H9 (cell line): ENCODE measurements at regions not wholly inside any gene's neighbourhood (a gene's known extent, or its start where the extent isn't known, plus 50 kb on each side); places are given as distances from the start of the nearest gene placed in this dataset.

Experiments
- DNase-seq: peaks from one replicate; pipeline ENCODE4 v3.0.0-alpha.2; 2017
- H2AFZ ChIP-seq: one replicate; pipeline ENCODE4 v1.6.1; 2013; ENCODE audit warnings: mild to moderate bottlenecking, low read length, control low read depth, moderate library complexity
- H2AK5ac ChIP-seq: 2 replicates; pipeline ENCODE4 v1.6.1; 2013; ENCODE audit warnings: low read length, control low read depth, mixed read lengths; ENCODE audit not compliant: insufficient read length
- H2BK120ac ChIP-seq: one replicate; pipeline ENCODE4 v1.6.1; 2013; ENCODE audit warnings: low read depth, mild to moderate bottlenecking, low read length, control low read depth, inconsistent platforms; ENCODE audit not compliant: poor library complexity, severe bottlenecking
- H2BK12ac ChIP-seq: 2 replicates; pipeline ENCODE4 v1.6.1; 2013; ENCODE audit warnings: low read length, control low read depth, mixed read lengths, low read depth; ENCODE audit not compliant: insufficient read length
- H2BK15ac ChIP-seq: 2 replicates; pipeline ENCODE4 v1.6.1; 2013; ENCODE audit warnings: low read depth, low read length, control low read depth
- H2BK20ac ChIP-seq: one replicate; pipeline ENCODE4 v1.6.1; 2013; ENCODE audit warnings: low read depth, mild to moderate bottlenecking, low read length, control low read depth, inconsistent platforms; ENCODE audit not compliant: poor library complexity, severe bottlenecking
- H2BK5ac ChIP-seq: 2 replicates; pipeline ENCODE4 v1.6.1; 2013; ENCODE audit warnings: low read length, control low read depth, mixed read lengths; ENCODE audit not compliant: insufficient read length
- H3K14ac ChIP-seq: 2 replicates; pipeline ENCODE4 v1.6.1; 2013; ENCODE audit warnings: low read length, control low read depth; ENCODE audit not compliant: insufficient read depth
- H3K18ac ChIP-seq: 2 replicates; pipeline ENCODE4 v1.6.1; 2013; ENCODE audit warnings: low read depth, mild to moderate bottlenecking, mixed read lengths, low read length, control low read depth; ENCODE audit not compliant: insufficient read length
- H3K23ac ChIP-seq: 2 replicates; pipeline ENCODE4 v1.6.1; 2013; ENCODE audit warnings: low read length, control low read depth, mixed read lengths, low read depth; ENCODE audit not compliant: insufficient read length
- H3K23me2 ChIP-seq: 2 replicates; pipeline ENCODE4 v1.6.1; 2013; ENCODE audit warnings: low read depth, mild to moderate bottlenecking, mixed read lengths, low read length, control low read depth; ENCODE audit not compliant: insufficient read length, poor library complexity, severe bottlenecking
- H3K27ac ChIP-seq: 2 replicates; pipeline ENCODE4 v1.5.1; 2013; ENCODE audit warnings: low read length, control low read depth, mixed read lengths, low read depth; ENCODE audit not compliant: insufficient read length
- H3K27me3 ChIP-seq: 2 replicates; pipeline ENCODE4 v1.6.1; 2013; ENCODE audit warnings: low read length, control low read depth, inconsistent platforms; ENCODE audit not compliant: insufficient read depth
- H3K4ac ChIP-seq: 2 replicates; pipeline ENCODE4 v1.6.1; 2013; ENCODE audit warnings: low read depth, mild to moderate bottlenecking, control low read depth, inconsistent platforms, low read length, moderate library complexity
- H3K4me1 ChIP-seq: 2 replicates; pipeline ENCODE4 v1.6.1; 2013; ENCODE audit warnings: low read length, control low read depth, inconsistent platforms; ENCODE audit not compliant: insufficient read depth
- H3K4me2 ChIP-seq: 2 replicates; pipeline ENCODE4 v1.6.1; 2013; ENCODE audit warnings: low read length, control low read depth, mixed read lengths; ENCODE audit not compliant: insufficient read length, insufficient read depth
- H3K56ac ChIP-seq: 2 replicates; pipeline ENCODE4 v1.6.1; 2013; ENCODE audit warnings: low read depth, mild to moderate bottlenecking, mixed read lengths, low read length, control low read depth; ENCODE audit not compliant: insufficient read length
- H3K79me1 ChIP-seq: 2 replicates; pipeline ENCODE4 v1.6.1; 2013; ENCODE audit warnings: low read depth, mild to moderate bottlenecking, moderate library complexity, low read length, control low read depth, inconsistent platforms; ENCODE audit not compliant: insufficient read depth, poor library complexity, severe bottlenecking
- H3K79me2 ChIP-seq: 2 replicates; pipeline ENCODE4 v1.6.1; 2013; ENCODE audit warnings: low read length, control low read depth, inconsistent platforms; ENCODE audit not compliant: insufficient read depth
- H3K9ac ChIP-seq: 2 replicates; pipeline ENCODE4 v1.6.1; 2013; ENCODE audit warnings: low read length, control low read depth, mixed read lengths; ENCODE audit not compliant: insufficient read length; ENCODE audit errors: extremely low read depth
- H3K9me3 ChIP-seq: one replicate; pipeline ENCODE4 v1.6.1; 2013; ENCODE audit warnings: low read depth, low read length, inconsistent platforms; ENCODE audit not compliant: control insufficient read depth
- H3T11ph ChIP-seq: one replicate; pipeline ENCODE4 v1.6.1; 2013; ENCODE audit warnings: mild to moderate bottlenecking, low read length, control low read depth, inconsistent platforms
- H4K20me1 ChIP-seq: one replicate; pipeline ENCODE4 v1.6.1; 2013; ENCODE audit not compliant: control insufficient read depth, insufficient read length, insufficient read depth
- H4K5ac ChIP-seq: 2 replicates; pipeline ENCODE4 v1.6.1; 2013; ENCODE audit warnings: low read depth, mild to moderate bottlenecking, mixed read lengths, low read length, control low read depth; ENCODE audit not compliant: insufficient read length
- H4K8ac ChIP-seq: replicated peaks from 2 replicates; pipeline ENCODE4 v1.6.1; 2013; ENCODE audit warnings: low read length, control low read depth, mixed read lengths, low read depth; ENCODE audit not compliant: insufficient read length
- H4K91ac ChIP-seq: 2 replicates; pipeline ENCODE4 v1.6.1; 2013; ENCODE audit warnings: low read depth, mild to moderate bottlenecking, moderate library complexity, mixed read lengths, low read length, control low read depth; ENCODE audit not compliant: insufficient read length
- H3K27ac Mint-ChIP-seq, 3 experiments: 2 replicates in 2 of 3; 3 replicates in 1 of 3; pipeline ENCODE4 v1.8.0; 2020 to 2021; ENCODE audit warnings: mixed read lengths in 3 of 3, mild to moderate bottlenecking in 1 of 3, moderate library complexity in 1 of 3
- H3K27me3 Mint-ChIP-seq: 2 replicates; pipeline ENCODE4 v1.8.0; 2021; ENCODE audit warnings: low read depth, mild to moderate bottlenecking, moderate library complexity, mixed read lengths
- H3K36me3 Mint-ChIP-seq, 3 experiments: 2 replicates in 2 of 3; 3 replicates in 1 of 3; pipeline ENCODE4 v1.8.0; 2020 to 2021; ENCODE audit warnings: low read depth in 3 of 3, mixed read lengths in 3 of 3; ENCODE audit not compliant: insufficient read depth in 1 of 3
- H3K4me1 Mint-ChIP-seq, 2 experiments: 2 replicates each; pipeline ENCODE4 v1.8.0; 2020; ENCODE audit warnings: mixed read lengths in 2 of 2
- H3K4me3 Mint-ChIP-seq, 2 experiments: 2 replicates in 1 of 2; 3 replicates in 1 of 2; pipeline ENCODE4 v1.8.0; 2020 to 2021; ENCODE audit warnings: mild to moderate bottlenecking in 2 of 2, mixed read lengths in 2 of 2, moderate library complexity in 1 of 2
- H3K9me3 Mint-ChIP-seq, 2 experiments: 2 replicates in 1 of 2; 3 replicates in 1 of 2; pipeline ENCODE4 v1.8.0; 2020; ENCODE audit warnings: mild to moderate bottlenecking in 2 of 2, mixed read lengths in 2 of 2, moderate library complexity in 1 of 2
- WGBS: extraction: QIAGEN DNeasy Blood & Tissue Kit; methylation state at CpG from one replicate; pipeline ENCODE4 v1.1.7; 2013; ENCODE audit warnings: missing lambda C conversion rate, low lambda C conversion rate, mixed read lengths; ENCODE audit not compliant: insufficient read length; ENCODE audit errors: extremely low coverage; 5-methylcytosine and 5-hydroxymethylcytosine counted together
- TF ChIP-seq, protein P1 (sequence below): fragments of 200-600 bp; sonication (generic); conservative IDR thresholded peaks from 3 replicates; pipeline ENCODE4 v1.8.0; 2021; ENCODE audit warnings: antibody characterized with exemption, mild to moderate bottlenecking

DNA sequence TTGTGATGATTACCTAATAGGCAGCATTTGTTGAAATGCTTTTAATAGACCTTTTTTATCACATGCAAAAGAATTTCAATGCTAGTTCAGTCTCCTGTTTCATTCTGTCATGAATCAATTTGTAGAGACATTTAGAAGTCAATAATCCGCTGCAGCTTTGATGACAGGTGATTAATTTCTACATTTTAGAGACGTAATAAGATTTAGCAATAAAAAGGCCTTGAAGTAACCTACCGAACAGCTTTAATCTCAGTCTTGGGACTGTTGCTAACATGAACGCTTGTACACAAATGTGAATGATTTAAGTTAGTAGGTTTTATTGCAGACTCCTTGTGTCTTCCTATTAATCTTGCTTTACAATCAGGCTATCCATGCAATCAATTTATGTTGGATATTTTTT lies 186.5 kb downstream of the MZT1 start:
- H3K9me3 Mint-ChIP-seq = no peaks in the 10 kb centered on the region
- TF ChIP-seq, protein P1, sequence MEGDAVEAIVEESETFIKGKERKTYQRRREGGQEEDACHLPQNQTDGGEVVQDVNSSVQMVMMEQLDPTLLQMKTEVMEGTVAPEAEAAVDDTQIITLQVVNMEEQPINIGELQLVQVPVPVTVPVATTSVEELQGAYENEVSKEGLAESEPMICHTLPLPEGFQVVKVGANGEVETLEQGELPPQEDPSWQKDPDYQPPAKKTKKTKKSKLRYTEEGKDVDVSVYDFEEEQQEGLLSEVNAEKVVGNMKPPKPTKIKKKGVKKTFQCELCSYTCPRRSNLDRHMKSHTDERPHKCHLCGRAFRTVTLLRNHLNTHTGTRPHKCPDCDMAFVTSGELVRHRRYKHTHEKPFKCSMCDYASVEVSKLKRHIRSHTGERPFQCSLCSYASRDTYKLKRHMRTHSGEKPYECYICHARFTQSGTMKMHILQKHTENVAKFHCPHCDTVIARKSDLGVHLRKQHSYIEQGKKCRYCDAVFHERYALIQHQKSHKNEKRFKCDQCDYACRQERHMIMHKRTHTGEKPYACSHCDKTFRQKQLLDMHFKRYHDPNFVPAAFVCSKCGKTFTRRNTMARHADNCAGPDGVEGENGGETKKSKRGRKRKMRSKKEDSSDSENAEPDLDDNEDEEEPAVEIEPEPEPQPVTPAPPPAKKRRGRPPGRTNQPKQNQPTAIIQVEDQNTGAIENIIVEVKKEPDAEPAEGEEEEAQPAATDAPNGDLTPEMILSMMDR = no peak

More for the DNA sequence above, 186.5 kb downstream of the MZT1 start:
- Histone ChIP-seq H3K9me3 (no peaks in the 10 kb centered on the region), H3K18ac (no peak overlapping the region), H3K23ac (no peak overlapping the region), H3K27ac (no peak overlapping the region), H4K8ac (no peak overlapping the region), H2BK20ac (no peak overlapping the region), H3K27me3 (no peaks in the 10 kb centered on the region), H2BK15ac (no peak overlapping the region), H3K79me1 (no peaks in the 10 kb centered on the region), H4K91ac (no peak overlapping the region), H3K4ac (no peak overlapping the region), H3K4me1 (no peaks in the 10 kb centered on the region), H4K20me1 (no peaks in the 10 kb centered on the region), H3T11ph (no peak overlapping the region), H3K23me2 (no peaks in the 10 kb centered on the region), H2BK12ac (no peak overlapping the region), H2BK120ac (no peak overlapping the region), H2AK5ac (no peak overlapping the region), H3K9ac (no peak overlapping the region), H2BK5ac (no peak overlapping the region), H4K5ac (no peak overlapping the region), H3K56ac (no peak overlapping the region), H3K79me2 (no peaks in the 10 kb centered on the region), H2AFZ (no peak overlapping the region), H3K4me2 (no peak overlapping the region), H3K14ac (no peak overlapping the region)
- WGBS = no CpG with 5 or more reads among the region's 4 CpGs
- Mint-ChIP-seq H3K27ac (no peak overlapping the region), H3K36me3 (no peaks in the 10 kb centered on the region), H3K4me3 (no peak overlapping the region; a peak in 1 of 5 replicates), H3K27me3 (peaks cover 22% of the 10 kb centered on the region), H3K4me1 (no peaks in the 10 kb centered on the region)
- DNase-seq = no peak
